ENCODE measurements at regions not wholly inside any gene's neighbourhood (a gene's known extent, or its start where the extent isn't known, plus 50 kb on each side); places are given as distances from the start of the nearest gene placed in this dataset.

- no peak for TF ChIP-seq POLR2A (IDR thresholded peaks at IDR 0.05; ENCODE audit: low read depth, low read length)
- TF ChIP-seq, protein P1, sequence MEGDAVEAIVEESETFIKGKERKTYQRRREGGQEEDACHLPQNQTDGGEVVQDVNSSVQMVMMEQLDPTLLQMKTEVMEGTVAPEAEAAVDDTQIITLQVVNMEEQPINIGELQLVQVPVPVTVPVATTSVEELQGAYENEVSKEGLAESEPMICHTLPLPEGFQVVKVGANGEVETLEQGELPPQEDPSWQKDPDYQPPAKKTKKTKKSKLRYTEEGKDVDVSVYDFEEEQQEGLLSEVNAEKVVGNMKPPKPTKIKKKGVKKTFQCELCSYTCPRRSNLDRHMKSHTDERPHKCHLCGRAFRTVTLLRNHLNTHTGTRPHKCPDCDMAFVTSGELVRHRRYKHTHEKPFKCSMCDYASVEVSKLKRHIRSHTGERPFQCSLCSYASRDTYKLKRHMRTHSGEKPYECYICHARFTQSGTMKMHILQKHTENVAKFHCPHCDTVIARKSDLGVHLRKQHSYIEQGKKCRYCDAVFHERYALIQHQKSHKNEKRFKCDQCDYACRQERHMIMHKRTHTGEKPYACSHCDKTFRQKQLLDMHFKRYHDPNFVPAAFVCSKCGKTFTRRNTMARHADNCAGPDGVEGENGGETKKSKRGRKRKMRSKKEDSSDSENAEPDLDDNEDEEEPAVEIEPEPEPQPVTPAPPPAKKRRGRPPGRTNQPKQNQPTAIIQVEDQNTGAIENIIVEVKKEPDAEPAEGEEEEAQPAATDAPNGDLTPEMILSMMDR (IDR thresholded peaks at IDR 0.05; ENCODE audit: extremely low read depth in 1 of 2, insufficient read depth in 1 of 2, low read depth in 1 of 2, low read length in 2 of 2) = no peak
- no peak for TF ChIP-seq POLR2AphosphoS5 (IDR thresholded peaks at IDR 0.05; ENCODE audit: insufficient read depth, low read depth, low read length)
These were observed 124.8 kb upstream of the LRIG1 start for GRCh38 chr3:66625505-66626216.

All from endothelial cell of umbilical vein (primary cell).